ENCODE measurements at regions not wholly inside any gene's neighbourhood (a gene's known extent, or its start where the extent isn't known, plus 50 kb on each side); places are given as distances from the start of the nearest gene placed in this dataset.

- no peak for DNase-seq (ENCODE audit: low spot score)
Observed at GRCh38 chr10:6305401-6306321, 102.9 kb downstream of the PFKFB3 start.

GRCh38 chr10:6306917-6307316 lies 104.2 kb downstream of the PFKFB3 start:
- DNase-seq (ENCODE audit: low spot score) = no peak

- no peak for DNase-seq (ENCODE audit: low spot score)
Observed at GRCh38 chr10:6309816-6310215, 107.1 kb downstream of the PFKFB3 start.

- DNase-seq (ENCODE audit: low spot score) = peak; percentile 47
Observed at GRCh38 chr10:6310977-6311376, 108.2 kb downstream of the PFKFB3 start.

- no peak for DNase-seq (ENCODE audit: low spot score)
Observed at GRCh38 chr10:6311700-6312330, 109.1 kb downstream of the PFKFB3 start.

- no peak for DNase-seq (ENCODE audit: low spot score)
Observed at GRCh38 chr10:6312636-6313035, 109.9 kb downstream of the PFKFB3 start.

- no peak for DNase-seq (ENCODE audit: low spot score)
Observed at GRCh38 chr10:6313111-6313895, 110.6 kb downstream of the PFKFB3 start.

GRCh38 chr10:6314620-6315205 lies 112.0 kb downstream of the PFKFB3 start:
- DNase-seq (ENCODE audit: low spot score) = no peak

- DNase-seq (ENCODE audit: low spot score) = no peak
Observed at GRCh38 chr10:6319119-6319518, 116.4 kb downstream of the PFKFB3 start.

- DNase-seq (ENCODE audit: low spot score) = no peak
Observed at GRCh38 chr10:6320320-6321010, 117.7 kb downstream of the PFKFB3 start.

- no peak for DNase-seq (ENCODE audit: low spot score)
Observed at GRCh38 chr10:6321880-6322279, 119.1 kb downstream of the PFKFB3 start.

- DNase-seq (ENCODE audit: low spot score) = no peak
Observed at GRCh38 chr10:6322805-6323204, 120.1 kb downstream of the PFKFB3 start.

GRCh38 chr10:6327961-6328698 lies 125.4 kb downstream of the PFKFB3 start:
- no peak for DNase-seq (ENCODE audit: low spot score)

GRCh38 chr10:6328699-6329423 lies 126.1 kb downstream of the PFKFB3 start:
- no peak for DNase-seq (ENCODE audit: low spot score)

GRCh38 chr10:6333086-6333485 lies 130.4 kb downstream of the PFKFB3 start:
- no peak for DNase-seq (ENCODE audit: low spot score)

GRCh38 chr10:6333973-6334372 lies 131.2 kb downstream of the PFKFB3 start:
- DNase-seq (ENCODE audit: low spot score) = no peak

GRCh38 chr10:6336016-6336415 lies 133.3 kb downstream of the PFKFB3 start:
- DNase-seq (ENCODE audit: low spot score) = no peak

GRCh38 chr10:6337382-6337781 lies 134.7 kb downstream of the PFKFB3 start:
- DNase-seq (ENCODE audit: low spot score) = no peak

- no peak for DNase-seq (ENCODE audit: low spot score)
Observed at GRCh38 chr10:6338361-6338760, 135.6 kb downstream of the PFKFB3 start.

- DNase-seq (ENCODE audit: low spot score) = no peak
Observed at GRCh38 chr10:6339891-6340290, 137.2 kb downstream of the PFKFB3 start.

All from activated CD4-positive, alpha-beta T cell treated with anti-CD3 and anti-CD28 coated beads, Interleukin-2, Interleukin-4, amounts not matched to agents 100 ng/mL and 50 ng/mL, durations not matched to agents 16 hours and 8 hours (primary cell).